Activated naive CD8-positive, alpha-beta T cell treated with anti-CD3 and anti-CD28 coated beads for 36 hours (primary cell): ENCODE measurements at regions not wholly inside any gene's neighbourhood (a gene's known extent, or its start where the extent isn't known, plus 50 kb on each side); places are given as distances from the start of the nearest gene placed in this dataset.

Experiments used
- DNase-seq: peaks from one replicate; pipeline ENCODE4 v3.0.0; 2021
- H3K27ac Mint-ChIP-seq: one replicate; pipeline ENCODE4 v1.8.0; 2022; ENCODE audit warnings: mild to moderate bottlenecking, moderate library complexity, mixed read lengths
- H3K27me3 Mint-ChIP-seq: one replicate; pipeline ENCODE4 v1.8.0; 2022; ENCODE audit warnings: mild to moderate bottlenecking, mixed read lengths
- H3K36me3 Mint-ChIP-seq: one replicate; pipeline ENCODE4 v1.8.0; 2021; ENCODE audit warnings: mild to moderate bottlenecking, mixed read lengths
- H3K4me1 Mint-ChIP-seq: one replicate; pipeline ENCODE4 v1.8.0; 2021; ENCODE audit warnings: mixed read lengths
- H3K4me3 Mint-ChIP-seq: one replicate; pipeline ENCODE4 v1.8.0; 2022; ENCODE audit warnings: mild to moderate bottlenecking, moderate library complexity, mixed read lengths
- H3K9me3 Mint-ChIP-seq: one replicate; pipeline ENCODE4 v1.8.0; 2022; ENCODE audit warnings: mixed read lengths

GRCh38 chr5:32996336-32996735 lies 285.2 kb downstream of the NPR3 start:
- Mint-ChIP-seq H3K27me3 (no peaks in the 10 kb centered on the region), H3K9me3 (peaks cover 12% of the 10 kb centered on the region), H3K4me1 (no peaks in the 10 kb centered on the region), H3K36me3 (no peaks in the 10 kb centered on the region), H3K27ac (no peak overlapping the region), H3K4me3 (no peak overlapping the region)
- DNase-seq, result no peak

- no peak overlapping the region for H3K27ac Mint-ChIP-seq
Observed at GRCh38 chr5:33008751-33009418, 297.8 kb downstream of the NPR3 start.

DNA sequence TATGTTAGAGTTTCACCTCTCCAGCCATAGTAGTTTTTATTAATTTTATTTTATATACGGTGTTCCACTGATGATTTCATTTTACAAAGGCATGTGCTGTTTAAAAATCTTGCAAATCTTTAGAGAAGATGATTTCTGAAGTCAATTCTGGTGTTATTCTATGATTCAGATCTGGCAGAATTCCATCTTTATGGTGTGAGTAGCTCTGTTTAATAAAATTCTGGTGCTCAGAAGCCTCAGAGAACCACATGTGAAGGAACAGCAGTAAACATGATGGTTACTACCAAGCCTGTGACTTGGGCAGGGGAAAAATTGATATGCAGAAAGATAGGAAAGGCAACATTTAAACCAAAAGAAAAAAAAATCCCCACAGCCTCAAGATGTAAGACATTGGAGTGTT lies 299.7 kb downstream of the NPR3 start:
- no peaks in the 10 kb centered on the region for H3K36me3 Mint-ChIP-seq
- peaks cover 12% of the 10 kb centered on the region for H3K9me3 Mint-ChIP-seq
- no peak overlapping the region for H3K4me3 Mint-ChIP-seq
- H3K27ac Mint-ChIP-seq, result no peak overlapping the region
- no peaks in the 10 kb centered on the region for H3K4me1 Mint-ChIP-seq
- H3K27me3 Mint-ChIP-seq, result no peaks in the 10 kb centered on the region
- no peak for DNase-seq

More at GRCh38 chr5:33008751-33009418, 297.8 kb downstream of the NPR3 start:
- H3K9me3 Mint-ChIP-seq, result peaks cover 12% of the 10 kb centered on the region
- no peaks in the 10 kb centered on the region for H3K27me3 Mint-ChIP-seq
- no peaks in the 10 kb centered on the region for H3K36me3 Mint-ChIP-seq
- H3K4me3 Mint-ChIP-seq, result no peak overlapping the region
- no peaks in the 10 kb centered on the region for H3K4me1 Mint-ChIP-seq
- no peak for DNase-seq

DNA sequence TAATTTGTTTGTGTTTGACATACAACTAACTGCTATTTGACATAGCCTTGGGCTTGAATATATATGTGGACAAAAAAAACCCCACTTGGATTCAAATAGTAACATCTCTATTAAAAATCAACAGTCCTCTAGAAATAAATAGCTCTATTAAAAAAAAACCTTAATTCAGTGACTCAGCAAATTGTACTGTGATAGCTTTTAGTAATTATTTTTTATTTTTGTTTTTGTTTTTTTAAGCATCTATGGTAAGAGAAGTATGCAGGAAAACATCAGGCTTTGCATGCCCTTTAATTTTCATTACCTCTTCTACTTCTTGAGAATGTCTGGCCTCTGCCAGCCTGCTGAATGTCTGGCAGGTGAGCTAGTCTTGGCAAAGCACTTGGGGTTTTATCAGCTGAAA lies 300.7 kb downstream of the NPR3 start:
- H3K27ac Mint-ChIP-seq, result no peak overlapping the region
- no peak for DNase-seq
- no peak overlapping the region for H3K4me3 Mint-ChIP-seq
- H3K4me1 Mint-ChIP-seq, result no peaks in the 10 kb centered on the region
- no peaks in the 10 kb centered on the region for H3K36me3 Mint-ChIP-seq
- no peaks in the 10 kb centered on the region for H3K27me3 Mint-ChIP-seq
- H3K9me3 Mint-ChIP-seq, result peaks cover 12% of the 10 kb centered on the region

DNA sequence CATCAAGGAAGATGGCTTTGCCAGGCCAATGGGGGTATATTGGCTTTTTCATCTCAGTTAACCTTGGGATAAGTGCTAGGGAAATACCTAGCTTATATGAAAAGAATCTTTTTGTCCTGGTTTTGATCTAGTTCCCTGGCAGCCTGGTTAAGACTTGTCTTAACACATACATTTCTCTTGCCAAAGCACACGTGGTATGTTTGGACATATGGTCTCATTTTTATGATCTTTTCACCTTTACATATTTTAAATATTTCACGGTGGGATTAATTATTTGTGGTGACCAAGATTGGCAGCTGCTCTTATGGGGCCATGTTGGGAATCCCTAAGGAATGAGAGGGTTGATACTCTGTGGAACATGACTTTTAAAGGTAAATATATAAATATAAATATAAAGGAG lies 312.5 kb downstream of the NPR3 start:
- H3K27ac Mint-ChIP-seq, result no peak overlapping the region
- no peaks in the 10 kb centered on the region for H3K4me1 Mint-ChIP-seq
- no peak for DNase-seq
- H3K36me3 Mint-ChIP-seq, result no peaks in the 10 kb centered on the region
- H3K9me3 Mint-ChIP-seq, result peaks cover under 1% of the 10 kb centered on the region
- no peaks in the 10 kb centered on the region for H3K27me3 Mint-ChIP-seq
- no peak overlapping the region for H3K4me3 Mint-ChIP-seq

- Mint-ChIP-seq H3K27ac (no peak overlapping the region), H3K4me3 (no peak overlapping the region), H3K9me3 (peaks cover 3% of the 10 kb centered on the region), H3K4me1 (no peaks in the 10 kb centered on the region), H3K36me3 (no peaks in the 10 kb centered on the region), H3K27me3 (no peaks in the 10 kb centered on the region)
- DNase-seq, result no peak
Observed at GRCh38 chr5:33032271-33033070, 321.4 kb downstream of the NPR3 start.

DNA sequence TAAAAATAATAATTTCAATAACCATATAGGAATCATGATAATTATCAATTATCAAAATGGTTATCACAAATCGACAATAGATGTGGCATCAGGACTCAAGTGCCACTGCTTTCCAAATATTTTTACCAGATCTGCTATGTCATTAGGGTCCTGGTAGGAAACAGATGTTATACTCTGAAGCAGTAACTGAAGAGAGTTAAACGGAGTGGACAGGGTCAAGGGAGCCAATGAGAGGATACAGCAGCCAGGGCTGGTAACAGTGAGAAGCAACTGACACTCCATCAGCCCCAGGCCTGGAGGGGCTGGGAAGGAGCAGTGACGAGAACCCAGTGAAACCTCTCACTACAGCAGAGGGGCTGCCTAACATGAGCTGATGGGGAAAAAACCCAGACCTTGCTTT lies 322.4 kb downstream of the NPR3 start:
- no peaks in the 10 kb centered on the region for H3K36me3 Mint-ChIP-seq
- no peak overlapping the region for H3K4me3 Mint-ChIP-seq

GRCh38 chr5:33034777-33035176 lies 323.7 kb downstream of the NPR3 start:
- Mint-ChIP-seq H3K9me3 (no peaks in the 10 kb centered on the region), H3K36me3 (no peaks in the 10 kb centered on the region), H3K27ac (no peak overlapping the region), H3K27me3 (no peaks in the 10 kb centered on the region), H3K4me3 (no peak overlapping the region), H3K4me1 (no peaks in the 10 kb centered on the region)
- no peak for DNase-seq

More for the DNA sequence above, 322.4 kb downstream of the NPR3 start:
- no peak overlapping the region for H3K27ac Mint-ChIP-seq
- no peak for DNase-seq
- H3K4me1 Mint-ChIP-seq, result no peaks in the 10 kb centered on the region
- no peaks in the 10 kb centered on the region for H3K27me3 Mint-ChIP-seq
- H3K9me3 Mint-ChIP-seq, result peaks cover 3% of the 10 kb centered on the region

GRCh38 chr5:33035851-33036527 lies 324.9 kb downstream of the NPR3 start:
- DNase-seq, result no peak
- no peaks in the 10 kb centered on the region for H3K27me3 Mint-ChIP-seq
- no peak overlapping the region for H3K4me3 Mint-ChIP-seq
- no peak overlapping the region for H3K27ac Mint-ChIP-seq
- no peaks in the 10 kb centered on the region for H3K4me1 Mint-ChIP-seq
- no peaks in the 10 kb centered on the region for H3K36me3 Mint-ChIP-seq
- peaks cover 4% of the 10 kb centered on the region for H3K9me3 Mint-ChIP-seq

- no peaks in the 10 kb centered on the region for H3K36me3 Mint-ChIP-seq
- no peak overlapping the region for H3K27ac Mint-ChIP-seq
- H3K27me3 Mint-ChIP-seq, result no peaks in the 10 kb centered on the region
- no peak for DNase-seq
- H3K4me1 Mint-ChIP-seq, result no peaks in the 10 kb centered on the region
- peaks cover 9% of the 10 kb centered on the region for H3K9me3 Mint-ChIP-seq
- H3K4me3 Mint-ChIP-seq, result no peak overlapping the region
Observed at GRCh38 chr5:33037076-33037475, 326.0 kb downstream of the NPR3 start.

- no peak overlapping the region for H3K27ac Mint-ChIP-seq
- H3K9me3 Mint-ChIP-seq, result peaks cover 9% of the 10 kb centered on the region
- no peaks in the 10 kb centered on the region for H3K27me3 Mint-ChIP-seq
Observed at GRCh38 chr5:33041586-33041985, 330.5 kb downstream of the NPR3 start.

GRCh38 chr5:33043343-33043997 lies 332.3 kb downstream of the NPR3 start:
- Mint-ChIP-seq H3K4me1 (no peaks in the 10 kb centered on the region), H3K9me3 (peaks cover 9% of the 10 kb centered on the region), H3K4me3 (no peak overlapping the region), H3K36me3 (no peaks in the 10 kb centered on the region), H3K27me3 (no peaks in the 10 kb centered on the region), H3K27ac (no peak overlapping the region)
- DNase-seq, result no peak

More at GRCh38 chr5:33041586-33041985, 330.5 kb downstream of the NPR3 start:
- Mint-ChIP-seq H3K4me3 (no peak overlapping the region), H3K4me1 (no peaks in the 10 kb centered on the region), H3K36me3 (no peaks in the 10 kb centered on the region)
- no peak for DNase-seq

- no peaks in the 10 kb centered on the region for H3K27me3 Mint-ChIP-seq
- H3K4me1 Mint-ChIP-seq, result no peaks in the 10 kb centered on the region
- no peak for DNase-seq
- H3K9me3 Mint-ChIP-seq, result peaks cover 3% of the 10 kb centered on the region
- H3K4me3 Mint-ChIP-seq, result no peak overlapping the region
- H3K27ac Mint-ChIP-seq, result no peak overlapping the region
- no peaks in the 10 kb centered on the region for H3K36me3 Mint-ChIP-seq
Observed at GRCh38 chr5:33046091-33046490, 335.0 kb downstream of the NPR3 start.

GRCh38 chr5:33048315-33048714 lies 337.2 kb downstream of the NPR3 start:
- Mint-ChIP-seq H3K4me1 (no peaks in the 10 kb centered on the region), H3K27ac (no peak overlapping the region), H3K9me3 (peaks cover 6% of the 10 kb centered on the region), H3K36me3 (no peaks in the 10 kb centered on the region), H3K27me3 (no peaks in the 10 kb centered on the region), H3K4me3 (no peak overlapping the region)
- no peak for DNase-seq

- H3K9me3 Mint-ChIP-seq, result peaks cover 12% of the 10 kb centered on the region
Observed at GRCh38 chr5:33049298-33049697, 338.2 kb downstream of the NPR3 start.

More at GRCh38 chr5:33049298-33049697, 338.2 kb downstream of the NPR3 start:
- no peaks in the 10 kb centered on the region for H3K27me3 Mint-ChIP-seq
- H3K4me1 Mint-ChIP-seq, result no peaks in the 10 kb centered on the region
- H3K27ac Mint-ChIP-seq, result no peak overlapping the region
- no peak for DNase-seq
- H3K4me3 Mint-ChIP-seq, result no peak overlapping the region
- H3K36me3 Mint-ChIP-seq, result no peaks in the 10 kb centered on the region
